Right lobe of liver (tissue), 4 donors: ENCODE measurements at regions not wholly inside any gene's neighbourhood (a gene's known extent, or its start where the extent isn't known, plus 50 kb on each side); places are given as distances from the start of the nearest gene placed in this dataset.

Experiments
- POLR2A ChIP-seq: fragments of 450-650 bp; IDR thresholded peaks from one replicate; pipeline ENCODE4 v1.6.1; 2017; ENCODE audit warnings: antibody characterized with exemption, mild to moderate bottlenecking
- TF ChIP-seq, protein P1 (sequence below), 4 donors: fragments of 200-600 bp in 3 of 4; fragments of 450-650 bp in 1 of 4; IDR thresholded peaks; one replicate each; pipeline versions ENCODE4 v1.5.1 to v1.8.0; 2016 to 2022; ENCODE audit warnings: antibody characterized with exemption in 4 of 4, mild to moderate bottlenecking in 2 of 4
- donor health status: DM: no; HTN: no; CAD: no.
- donor health status: DM: no; HTN: no; CAD: no.
- donor health status: DM: no; HTN: yes; CAD: no.

DNA sequence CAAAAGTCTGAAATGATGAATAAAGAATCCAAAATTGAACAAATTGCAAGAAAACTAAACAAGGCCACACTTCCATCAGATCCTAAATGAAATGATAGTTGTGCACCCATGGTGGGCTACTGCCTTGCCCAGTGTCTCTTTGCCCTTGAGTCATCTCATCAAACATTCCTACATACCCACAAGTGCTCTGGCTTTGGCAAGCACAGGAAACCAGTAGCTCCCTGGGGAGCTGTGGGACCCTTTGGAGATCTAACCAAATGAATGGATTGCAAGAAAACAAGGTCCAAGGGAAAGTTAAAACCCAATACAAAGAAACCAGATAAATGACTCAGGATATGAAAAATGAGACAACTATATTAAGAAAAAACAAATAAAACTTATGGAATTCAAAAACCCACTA is 129.8 kb upstream of the TMEM229A start:
- no peak for TF ChIP-seq POLR2A
- TF ChIP-seq, protein P1, sequence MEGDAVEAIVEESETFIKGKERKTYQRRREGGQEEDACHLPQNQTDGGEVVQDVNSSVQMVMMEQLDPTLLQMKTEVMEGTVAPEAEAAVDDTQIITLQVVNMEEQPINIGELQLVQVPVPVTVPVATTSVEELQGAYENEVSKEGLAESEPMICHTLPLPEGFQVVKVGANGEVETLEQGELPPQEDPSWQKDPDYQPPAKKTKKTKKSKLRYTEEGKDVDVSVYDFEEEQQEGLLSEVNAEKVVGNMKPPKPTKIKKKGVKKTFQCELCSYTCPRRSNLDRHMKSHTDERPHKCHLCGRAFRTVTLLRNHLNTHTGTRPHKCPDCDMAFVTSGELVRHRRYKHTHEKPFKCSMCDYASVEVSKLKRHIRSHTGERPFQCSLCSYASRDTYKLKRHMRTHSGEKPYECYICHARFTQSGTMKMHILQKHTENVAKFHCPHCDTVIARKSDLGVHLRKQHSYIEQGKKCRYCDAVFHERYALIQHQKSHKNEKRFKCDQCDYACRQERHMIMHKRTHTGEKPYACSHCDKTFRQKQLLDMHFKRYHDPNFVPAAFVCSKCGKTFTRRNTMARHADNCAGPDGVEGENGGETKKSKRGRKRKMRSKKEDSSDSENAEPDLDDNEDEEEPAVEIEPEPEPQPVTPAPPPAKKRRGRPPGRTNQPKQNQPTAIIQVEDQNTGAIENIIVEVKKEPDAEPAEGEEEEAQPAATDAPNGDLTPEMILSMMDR (IDR thresholded peaks at IDR 0.05) = no peak
